Body of pancreas (tissue), 4 donors: ENCODE measurements at regions not wholly inside any gene's neighbourhood (a gene's known extent, or its start where the extent isn't known, plus 50 kb on each side); places are given as distances from the start of the nearest gene placed in this dataset.

Source experiments
- CTCF ChIP-seq, 7 experiments: fragments of 450-650 bp in 4 of 7; fragments of 200-600 bp in 3 of 7; sonication (generic) in 3 of 7; IDR thresholded peaks; one replicate each; pipeline ENCODE4 v1.5.1; 2016 to 2019; ENCODE audit warnings: antibody characterized with exemption in 7 of 7
- POLR2A ChIP-seq, 3 donors: fragments of 450-650 bp; IDR thresholded peaks; one replicate each; pipeline ENCODE4 v1.6.1; 2016; ENCODE audit warnings: antibody characterized with exemption in 3 of 3, mild to moderate bottlenecking in 2 of 3

GRCh38 chr7:67346126-67346525, 349.5 kb downstream of the TYW1 start:
- TF ChIP-seq CTCF (IDR thresholded peaks at IDR 0.05) (no peak), POLR2A (IDR thresholded peaks at IDR 0.05) (no peak)
